PC-3 (cell line): ENCODE measurements at regions not wholly inside any gene's neighbourhood (a gene's known extent, or its start where the extent isn't known, plus 50 kb on each side); places are given as distances from the start of the nearest gene placed in this dataset.

Source experiments
- ATAC-seq: fragments of 200-7000 bp; cut with Tn5 transposase; 2 replicates; pipeline ENCODE4 v1.9.1; 2020; ENCODE audit warnings: mild to moderate bottlenecking, moderate library complexity
- BruUV-seq: library from RNA; stranded (reverse); fragments of 400-500 nt; replicated peaks from 2 replicates; lab custom pipeline; 2021; lab: Mats Ljungman, UMichigan
- CTCF ChIA-PET: fragments of 300-600 bp; sonication (Branson Sonifier 250); formaldehyde crosslinking; loops from one replicate; lab custom pipeline; 2022; ENCODE audit warnings: antibody characterized with exemption; lab: Charles Lee
- POLR2A ChIA-PET: fragments of 300-600 bp; sonication (Branson Sonifier 250); formaldehyde crosslinking; loops from one replicate; lab custom pipeline; 2022; ENCODE audit warnings: antibody characterized with exemption; ENCODE audit not compliant: unreplicated experiment; lab: Charles Lee
- DNase-seq: peaks from one replicate; pipeline ENCODE4 v3.0.0-alpha.2; 2015
- H2AFZ ChIP-seq: fragments of 300-600 bp; sonication (generic); 2 replicates; pipeline ENCODE4 v1.6.0; 2016; ENCODE audit warnings: antibody characterized with exemption, low read length
- H3F3A ChIP-seq: fragments of 300-600 bp; sonication (generic); one replicate; pipeline ENCODE4 v1.6.0; 2017; ENCODE audit warnings: antibody characterized with exemption, low read length, control low read depth, mild to moderate bottlenecking; ENCODE audit not compliant: unreplicated experiment
- H3K27ac ChIP-seq: fragments of 300-600 bp; sonication (generic); 2 replicates; pipeline ENCODE4 v1.5.1; 2016; ENCODE audit warnings: mild to moderate bottlenecking, low read length
- H3K27me3 ChIP-seq: fragments of 300-600 bp; sonication (generic); 2 replicates; pipeline ENCODE4 v1.6.1; 2016; ENCODE audit warnings: low read length, mixed read lengths
- H3K36me3 ChIP-seq: fragments of 300-600 bp; sonication (generic); 2 replicates; pipeline ENCODE4 v1.6.1; 2016; ENCODE audit warnings: low read depth, mixed run types, low read length, mixed read lengths
- H3K4me1 ChIP-seq: fragments of 300-600 bp; sonication (generic); 2 replicates; pipeline ENCODE4 v1.5.1; 2016; ENCODE audit warnings: low read length; ENCODE audit not compliant: insufficient read depth
- H3K4me2 ChIP-seq: fragments of 300-600 bp; sonication (generic); 2 replicates; pipeline ENCODE4 v1.6.0; 2016; ENCODE audit warnings: low read length
- H3K4me3 ChIP-seq: fragments of 300-600 bp; sonication (generic); 2 replicates; pipeline ENCODE4 v1.5.1; 2016; ENCODE audit warnings: mild to moderate bottlenecking, low read length, mixed read lengths
- H3K79me2 ChIP-seq: fragments of 300-600 bp; sonication (generic); 2 replicates; pipeline ENCODE4 v1.6.1; 2017; ENCODE audit warnings: low read length, mixed read lengths
- H3K9ac ChIP-seq: fragments of 300-600 bp; sonication (generic); 2 replicates; pipeline ENCODE4 v1.6.0; 2016; ENCODE audit warnings: mild to moderate bottlenecking, low read length
- H3K9me2 ChIP-seq: fragments of 300-600 bp; sonication (generic); replicated peaks from 2 replicates; pipeline ENCODE4 v1.6.1; 2016; ENCODE audit warnings: mixed run types, low read length, mixed read lengths
- H3K9me3 ChIP-seq: fragments of 300-600 bp; sonication (generic); 2 replicates; pipeline ENCODE4 v1.6.1; 2016; ENCODE audit warnings: low read length, mixed read lengths
- H4K20me1 ChIP-seq: fragments of 300-600 bp; sonication (generic); 2 replicates; pipeline ENCODE4 v1.6.1; 2016; ENCODE audit warnings: low read length, mixed read lengths
- EZH2 ChIP-seq: fragments of 300-600 bp; sonication (generic); IDR thresholded peaks from one replicate; pipeline ENCODE4 v1.6.1; 2017; ENCODE audit warnings: antibody characterized with exemption, mild to moderate bottlenecking, low read length; ENCODE audit not compliant: unreplicated experiment
- EZH2phosphoT487 ChIP-seq: fragments of 300-600 bp; sonication (generic); IDR thresholded peaks from 2 replicates; pipeline ENCODE4 v1.6.1; 2018; ENCODE audit warnings: mild to moderate bottlenecking, antibody characterized with exemption, low read length, borderline replicate concordance
- intact Hi-C: fragments of 100-400 bp; cut with micrococcal nuclease; formaldehyde crosslinking; loops from 2 replicates; pipeline ENCODE4 v1.9.0; 2023
- TF ChIP-seq, protein P1 (sequence below): fragments of 300-600 bp; sonication (generic); conservative IDR thresholded peaks from 2 replicates; pipeline ENCODE4 v1.5.1; 2017; ENCODE audit warnings: antibody characterized with exemption, low read depth, mild to moderate bottlenecking, low read length

- no TSS peak for BruUV-seq
- TF ChIP-seq, protein P1, sequence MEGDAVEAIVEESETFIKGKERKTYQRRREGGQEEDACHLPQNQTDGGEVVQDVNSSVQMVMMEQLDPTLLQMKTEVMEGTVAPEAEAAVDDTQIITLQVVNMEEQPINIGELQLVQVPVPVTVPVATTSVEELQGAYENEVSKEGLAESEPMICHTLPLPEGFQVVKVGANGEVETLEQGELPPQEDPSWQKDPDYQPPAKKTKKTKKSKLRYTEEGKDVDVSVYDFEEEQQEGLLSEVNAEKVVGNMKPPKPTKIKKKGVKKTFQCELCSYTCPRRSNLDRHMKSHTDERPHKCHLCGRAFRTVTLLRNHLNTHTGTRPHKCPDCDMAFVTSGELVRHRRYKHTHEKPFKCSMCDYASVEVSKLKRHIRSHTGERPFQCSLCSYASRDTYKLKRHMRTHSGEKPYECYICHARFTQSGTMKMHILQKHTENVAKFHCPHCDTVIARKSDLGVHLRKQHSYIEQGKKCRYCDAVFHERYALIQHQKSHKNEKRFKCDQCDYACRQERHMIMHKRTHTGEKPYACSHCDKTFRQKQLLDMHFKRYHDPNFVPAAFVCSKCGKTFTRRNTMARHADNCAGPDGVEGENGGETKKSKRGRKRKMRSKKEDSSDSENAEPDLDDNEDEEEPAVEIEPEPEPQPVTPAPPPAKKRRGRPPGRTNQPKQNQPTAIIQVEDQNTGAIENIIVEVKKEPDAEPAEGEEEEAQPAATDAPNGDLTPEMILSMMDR = no peak
- TF ChIP-seq EZH2phosphoT487 (no peak), EZH2 (no peak)
- Histone ChIP-seq H3K9me2 (no peaks in the 10 kb centered on the region), H3F3A (no peaks in the 10 kb centered on the region), H3K4me3 (no peak overlapping the region), H4K20me1 (no peaks in the 10 kb centered on the region), H3K9me3 (no peaks in the 10 kb centered on the region), H3K4me2 (no peak overlapping the region), H3K79me2 (no peaks in the 10 kb centered on the region), H2AFZ (no peak overlapping the region), H3K27me3 (no peaks in the 10 kb centered on the region), H3K27ac (no peak overlapping the region), H3K4me1 (no peaks in the 10 kb centered on the region), H3K36me3 (no peaks in the 10 kb centered on the region), H3K9ac (no peak overlapping the region)
- DNase-seq (no peak), ATAC-seq (no peak)
- intact Hi-C loops = no loop called here
- ChIA-PET CTCF (interaction anchor here (0.6 kb wide), 1 partner anchor 1025 kb away, joined by 3 read pairs; no protein-coding TSS in a partner anchor), POLR2A (no interaction called here)
Observed at GRCh38 chr7:46939089-46939488, 642.8 kb downstream of the TNS3 start.

DNA sequence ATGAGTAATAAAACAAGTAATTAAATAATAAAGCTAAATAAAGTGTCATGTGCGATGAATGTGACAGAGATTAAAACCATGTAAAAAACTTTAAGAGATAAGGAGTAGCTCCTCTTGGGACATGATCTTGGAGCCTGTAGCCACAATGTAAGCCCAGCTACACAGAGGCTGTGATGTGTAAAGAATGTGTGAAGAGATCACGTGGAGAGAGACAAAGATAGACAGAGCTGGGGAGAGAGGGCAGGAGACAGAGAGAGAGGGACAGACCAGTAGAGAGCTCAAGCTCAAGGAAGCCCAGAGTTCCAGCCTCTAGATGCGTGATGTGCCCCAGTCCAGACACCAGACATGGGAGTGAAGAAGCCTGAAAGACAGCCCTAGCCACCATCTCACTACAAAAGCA lies 644.1 kb downstream of the TNS3 start:
- Histone ChIP-seq H3K9me3 (no peaks in the 10 kb centered on the region), H2AFZ (no peak overlapping the region), H3K36me3 (no peaks in the 10 kb centered on the region), H3F3A (no peaks in the 10 kb centered on the region), H4K20me1 (no peaks in the 10 kb centered on the region), H3K27ac (no peak overlapping the region), H3K9me2 (no peaks in the 10 kb centered on the region), H3K4me1 (0 out of 2 replicates have a peak, but pooled peaks cover 3% of the 10 kb centered on the region), H3K4me2 (no peak overlapping the region), H3K27me3 (no peaks in the 10 kb centered on the region), H3K79me2 (no peaks in the 10 kb centered on the region), H3K4me3 (no peak overlapping the region), H3K9ac (no peak overlapping the region)
- BruUV-seq = no TSS peak
- TF ChIP-seq EZH2phosphoT487 (no peak), EZH2 (no peak)
- TF ChIP-seq, protein P1 = no peak
- POLR2A ChIA-PET = no interaction called here
- intact Hi-C loops = no loop called here
- CTCF ChIA-PET = no interaction called here
- ATAC-seq (no peak), DNase-seq (no peak)

GRCh38 chr7:46934198-46934825 lies 647.6 kb downstream of the TNS3 start:
- no peak overlapping the region for H3K4me2 ChIP-seq
- ATAC-seq (no peak), DNase-seq (no peak)
- POLR2A ChIA-PET = no interaction called here
- no peak overlapping the region for H3K4me3 ChIP-seq
- H3F3A ChIP-seq = no peaks in the 10 kb centered on the region
- no peaks in the 10 kb centered on the region for H3K36me3 ChIP-seq
- H3K4me1 ChIP-seq = peaks cover 18% of the 10 kb centered on the region
- no peaks in the 10 kb centered on the region for H3K9me3 ChIP-seq
- no peaks in the 10 kb centered on the region for H3K79me2 ChIP-seq
- no peak overlapping the region for H2AFZ ChIP-seq
- no peak overlapping the region for H3K9ac ChIP-seq
- no peaks in the 10 kb centered on the region for H4K20me1 ChIP-seq
- no peaks in the 10 kb centered on the region for H3K27me3 ChIP-seq
- H3K27ac ChIP-seq = no peak overlapping the region
- CTCF ChIA-PET = no interaction called here
- H3K9me2 ChIP-seq = no peaks in the 10 kb centered on the region
- TF ChIP-seq EZH2 (no peak), EZH2phosphoT487 (no peak)
- TF ChIP-seq, protein P1 = no peak
- intact Hi-C loops = loop anchor here (5.0 kb wide), 3 partner anchors 153 to 447 kb away; no protein-coding TSS in a partner anchor
- no TSS peak for BruUV-seq
